ENCODE measurements at regions not wholly inside any gene's neighbourhood (a gene's known extent, or its start where the extent isn't known, plus 50 kb on each side); places are given as distances from the start of the nearest gene placed in this dataset.

DNA sequence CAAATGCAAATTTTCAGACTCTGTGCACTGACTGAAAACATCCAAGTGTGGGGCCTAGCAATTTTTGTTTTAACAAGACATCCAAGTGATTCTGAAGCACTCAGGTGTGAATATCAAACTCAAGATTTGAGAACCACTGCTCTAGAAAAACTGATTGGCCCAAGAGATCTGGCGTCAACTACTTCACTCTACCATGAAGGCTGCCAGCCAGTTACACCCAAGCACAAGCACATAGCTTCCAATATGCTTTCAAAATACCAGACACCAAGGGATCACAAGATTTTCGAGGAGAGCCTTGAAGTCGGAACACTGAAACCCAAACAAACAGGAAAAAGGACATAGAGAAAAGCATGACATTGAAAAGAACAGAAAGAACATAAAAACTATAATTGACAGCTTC, 140.2 kb downstream of the PTCHD4 start:
- TF ChIP-seq CTCF (IDR thresholded peaks at IDR 0.05) (no peak), FOXJ3 (CRISPR knock-in tag; IDR thresholded peaks at IDR 0.05) (no peak)

Measured in SK-N-SH (cell line).